GM12878 (cell line): ENCODE measurements at regions not wholly inside any gene's neighbourhood (a gene's known extent, or its start where the extent isn't known, plus 50 kb on each side); places are given as distances from the start of the nearest gene placed in this dataset.

ENCODE experiments used
- CBFB ChIP-seq: IDR thresholded peaks from 2 replicates; pipeline ENCODE4 v1.6.1; 2016; ENCODE audit warnings: antibody characterized with exemption, low read depth
- CBX3 ChIP-seq: fragments of 200-600 bp; sonication (generic); IDR thresholded peaks from 2 replicates; pipeline ENCODE4 v1.6.1; 2016; ENCODE audit warnings: low read depth, borderline replicate concordance
- CBX5 ChIP-seq: sonication (generic); IDR thresholded peaks from 2 replicates; pipeline ENCODE4 v1.6.1; 2016; ENCODE audit warnings: low read depth, moderate library complexity, mild to moderate bottlenecking, inconsistent platforms
- DPF2 ChIP-seq: fragments of 450-650 bp; IDR thresholded peaks from 2 replicates; pipeline ENCODE4 v1.6.1; 2017; ENCODE audit warnings: mild to moderate bottlenecking
- EED ChIP-seq: sonication (generic); IDR thresholded peaks from 2 replicates; pipeline ENCODE4 v1.6.1; 2016; ENCODE audit warnings: antibody characterized with exemption, low read depth
- ELK1 ChIP-seq: IDR thresholded peaks from 2 replicates; pipeline ENCODE4 v1.6.1; 2012; ENCODE audit warnings: low read depth, low read length, improper control_type of control experiment
- HCFC1 ChIP-seq: fragments of 150-350 bp; IDR thresholded peaks from 2 replicates; pipeline ENCODE4 v1.6.1; 2014; ENCODE audit warnings: low read length
- HDAC2 ChIP-seq: fragments of 200-600 bp; sonication (generic); IDR thresholded peaks from 2 replicates; pipeline ENCODE4 v1.6.1; 2017
- HSF1 ChIP-seq: fragments of 150-350 bp; IDR thresholded peaks from 2 replicates; pipeline ENCODE4 v1.6.1; 2014; ENCODE audit warnings: mild to moderate bottlenecking, low read depth, low read length
- IRF5 ChIP-seq: fragments of 450-650 bp; IDR thresholded peaks from 2 replicates; pipeline ENCODE4 v1.6.1; 2017; ENCODE audit warnings: borderline replicate concordance
- KDM1A ChIP-seq: fragments of 200-600 bp; sonication (generic); IDR thresholded peaks from 2 replicates; pipeline ENCODE4 v1.6.1; 2016; ENCODE audit warnings: borderline replicate concordance
- KLF5 ChIP-seq: fragments of 450-650 bp; IDR thresholded peaks from 2 replicates; pipeline ENCODE4 v1.6.1; 2014; ENCODE audit warnings: mild to moderate bottlenecking; ENCODE audit not compliant: partially characterized antibody
- MLLT1 ChIP-seq: fragments of 450-650 bp; IDR thresholded peaks from 2 replicates; pipeline ENCODE4 v1.6.1; 2016; ENCODE audit warnings: mild to moderate bottlenecking
- NFYB ChIP-seq: IDR thresholded peaks from 2 replicates; pipeline ENCODE4 v1.6.1; 2011; ENCODE audit warnings: low read depth, mild to moderate bottlenecking, low read length, improper control_type of control experiment, moderate library complexity; ENCODE audit not compliant: insufficient read depth
- PBX3 ChIP-seq: IDR thresholded peaks from 2 replicates; pipeline ENCODE4 v1.6.1; 2011; ENCODE audit warnings: mild to moderate bottlenecking, low read depth, low read length, moderate library complexity; ENCODE audit not compliant: insufficient replicate concordance
- POU2F2 ChIP-seq: IDR thresholded peaks from 3 replicates; pipeline ENCODE4 v1.6.1; 2011; ENCODE audit warnings: low read depth, mild to moderate bottlenecking, low read length, borderline replicate concordance
- SIN3A ChIP-seq: IDR thresholded peaks from 2 replicates; pipeline ENCODE4 v1.6.1; 2012; ENCODE audit warnings: low read depth, low read length, improper control_type of control experiment
- STAT3 ChIP-seq: IDR thresholded peaks from 2 replicates; pipeline ENCODE4 v1.6.1; 2011; ENCODE audit warnings: low read depth, low read length, improper control_type of control experiment
- TARDBP ChIP-seq: IDR thresholded peaks from 2 replicates; pipeline ENCODE4 v1.6.1; 2016; ENCODE audit warnings: borderline replicate concordance
- USF1 ChIP-seq: IDR thresholded peaks from 2 replicates; pipeline ENCODE4 v1.6.1; 2011; ENCODE audit warnings: borderline replicate concordance, low read depth, mild to moderate bottlenecking, moderate library complexity, mixed read lengths, low read length; ENCODE audit not compliant: insufficient read depth; ENCODE audit errors: extremely low read length
- ZNF217 ChIP-seq: fragments of 450-650 bp; IDR thresholded peaks from 2 replicates; pipeline ENCODE4 v1.6.1; 2017; ENCODE audit warnings: antibody characterized with exemption, mild to moderate bottlenecking

GRCh38 chr3:48088749-48089466 lies 72.7 kb upstream of the MAP4 start (continued):
- peak; percentile 77; the same call in 2 of the 3 replicates for TF ChIP-seq POU2F2
- TF ChIP-seq IRF5 = no peak
- TF ChIP-seq PBX3 = no peak
- peak; percentile 95 for TF ChIP-seq NFYB
- TF ChIP-seq KLF5 = peak; percentile 40
- 0 out of 2 replicates have a peak, but pooled peaks have one; percentile 26 for TF ChIP-seq EED
- TF ChIP-seq ZNF217 = no peak
- TF ChIP-seq ELK1 = no peak
- 0 out of 2 replicates have a peak, but pooled peaks have one; percentile 43 for TF ChIP-seq SIN3A
- TF ChIP-seq USF1 = no peak
- no peak for TF ChIP-seq STAT3
- no peak; the same call in 1 of the 2 replicates for TF ChIP-seq HCFC1
- TF ChIP-seq DPF2 = peak; percentile 57
- peak; percentile 83 for TF ChIP-seq CBFB
- no peak for TF ChIP-seq CBX3
- TF ChIP-seq TARDBP = peak; percentile 61; the same call in 1 of the 2 replicates
- TF ChIP-seq CBX5 = no peak
- TF ChIP-seq HDAC2 = no peak
- no peak for TF ChIP-seq HSF1
- TF ChIP-seq KDM1A = no peak
- peak; percentile 62; the same call in 1 of the 2 replicates for TF ChIP-seq MLLT1
